ENCODE measurements at regions not wholly inside any gene's neighbourhood (a gene's known extent, or its start where the extent isn't known, plus 50 kb on each side); places are given as distances from the start of the nearest gene placed in this dataset.

- TF ChIP-seq CTCF (conservative IDR thresholded peaks at IDR 0.05) (no peak), EZH2 (IDR thresholded peaks at IDR 0.05; ENCODE audit: low read depth) (no peak)
Measured at GRCh38 chr2:153347818-153348495, 130.6 kb downstream of the RPRM start.
